Breast epithelium (tissue), 3 donors: ENCODE measurements at regions not wholly inside any gene's neighbourhood (a gene's known extent, or its start where the extent isn't known, plus 50 kb on each side); places are given as distances from the start of the nearest gene placed in this dataset.

ENCODE experiments used
- CTCF ChIP-seq, 3 donors: fragments of 450-650 bp; IDR thresholded peaks; one replicate each; pipeline ENCODE4 v1.5.1; 2016 to 2017; ENCODE audit warnings: antibody characterized with exemption in 3 of 3, mild to moderate bottlenecking in 3 of 3, moderate library complexity in 3 of 3
- POLR2A ChIP-seq: fragments of 450-650 bp; IDR thresholded peaks from one replicate; pipeline ENCODE4 v1.6.1; 2016; ENCODE audit warnings: antibody characterized with exemption, mild to moderate bottlenecking, moderate library complexity

- no peak for TF ChIP-seq POLR2A
- TF ChIP-seq CTCF (IDR thresholded peaks at IDR 0.05), result no peak
These were observed 233.6 kb upstream of the NRXN1 start for GRCh38 chr2:51265539-51265938.
